SK-N-SH (cell line): ENCODE measurements at regions not wholly inside any gene's neighbourhood (a gene's known extent, or its start where the extent isn't known, plus 50 kb on each side); places are given as distances from the start of the nearest gene placed in this dataset.

Experiments used
- CTCF ChIA-PET: fragments of 300-600, 350-600 bp; formaldehyde crosslinking; extraction: SDS; loops from one replicate; lab custom pipeline; 2021; lab: Yijun Ruan, JAX
- POLR2A ChIA-PET: fragments of 350-600 bp; sonication (Branson Sonifier 250); formaldehyde crosslinking; extraction: SDS; loops from one replicate; lab custom pipeline; 2020; ENCODE audit warnings: antibody characterized with exemption, inconsistent platforms; lab: Yijun Ruan, JAX
- DNase-seq: peaks from one replicate; pipeline ENCODE4 v3.0.0; 2012
- H2AFZ ChIP-seq: fragments of 200-600 bp; sonication (generic); 2 replicates; pipeline ENCODE4 v1.8.1; 2016; ENCODE audit warnings: antibody characterized with exemption, mild to moderate bottlenecking, low read depth
- H3F3A ChIP-seq: fragments of 200-600 bp; sonication (generic); replicated peaks from 2 replicates; pipeline ENCODE3; 2016; ENCODE audit warnings: antibody characterized with exemption, mild to moderate bottlenecking; ENCODE audit not compliant: insufficient read depth
- H3K27ac ChIP-seq, 2 experiments: fragments of 200-500 bp in 1 of 2; fragments of 200-600 bp in 1 of 2; sonication (Bioruptor generic) in 1 of 2; sonication (generic), shearing (Covaris generic) in 1 of 2; 2 replicates each; pipeline versions ENCODE4 v1.5.1 to v1.6.1; 2014 to 2016; ENCODE audit warnings: low read depth in 2 of 2, inconsistent platforms in 1 of 2, low read length in 1 of 2, mild to moderate bottlenecking in 1 of 2, mixed read lengths in 1 of 2
- H3K27me3 ChIP-seq: fragments of 200-600 bp; sonication (generic), shearing (Covaris generic); 2 replicates; pipeline ENCODE4 v1.6.1; 2016; ENCODE audit warnings: mixed run types; ENCODE audit not compliant: insufficient read depth
- H3K36me3 ChIP-seq, 2 experiments: fragments of 200-500 bp in 1 of 2; fragments of 200-600 bp in 1 of 2; sonication (Bioruptor generic) in 1 of 2; sonication (generic) in 1 of 2; replicated peaks in 1 of 2; 2 replicates each; pipeline versions ENCODE3 to v1.5.1; 2014 to 2016; ENCODE audit warnings: low read length in 1 of 2, mild to moderate bottlenecking in 1 of 2; ENCODE audit not compliant: insufficient read depth in 2 of 2, control insufficient read depth in 1 of 2
- H3K4me1 ChIP-seq, 2 experiments: fragments of 200-500 bp in 1 of 2; fragments of 200-600 bp in 1 of 2; sonication (Bioruptor generic) in 1 of 2; sonication (generic), shearing (Covaris generic) in 1 of 2; 2 replicates each; pipeline versions ENCODE4 v1.5.1 to v1.6.1; 2014 to 2016; ENCODE audit warnings: low read depth in 1 of 2, low read length in 1 of 2, mixed run types in 1 of 2; ENCODE audit not compliant: insufficient read depth in 2 of 2, control insufficient read depth in 1 of 2
- H3K4me2 ChIP-seq: fragments of 200-600 bp; sonication (generic), shearing (Covaris generic); 2 replicates; pipeline ENCODE4 v1.6.1; 2017; ENCODE audit warnings: mixed run types
- H3K4me3 ChIP-seq, 2 experiments: fragments of 200-500 bp in 1 of 2; fragments of 200-600 bp in 1 of 2; sonication (Bioruptor generic) in 1 of 2; sonication (generic), shearing (Covaris generic) in 1 of 2; 2 replicates each; pipeline versions ENCODE4 v1.5.1 to v1.8.1; 2014 to 2016; ENCODE audit warnings: low read depth in 2 of 2, inconsistent platforms in 1 of 2, low read length in 1 of 2, mild to moderate bottlenecking in 1 of 2, mixed read lengths in 1 of 2, moderate library complexity in 1 of 2
- H3K79me2 ChIP-seq: fragments of 200-600 bp; sonication (generic); 2 replicates; pipeline ENCODE4 v1.8.1; 2017; ENCODE audit warnings: mild to moderate bottlenecking; ENCODE audit not compliant: insufficient read depth
- H3K9ac ChIP-seq: fragments of 200-600 bp; sonication (generic); 2 replicates; pipeline ENCODE4 v1.6.1; 2017; ENCODE audit warnings: mixed run types
- H3K9me2 ChIP-seq: fragments of 200-600 bp; sonication (generic); 2 replicates; pipeline ENCODE4 v1.6.1; 2017; ENCODE audit warnings: mixed run types
- H3K9me3 ChIP-seq: fragments of 200-600 bp; sonication (generic); 2 replicates; pipeline ENCODE4 v1.6.1; 2017; ENCODE audit warnings: mixed run types, mild to moderate bottlenecking, moderate library complexity
- H4K20me1 ChIP-seq: fragments of 200-600 bp; sonication (generic); 2 replicates; pipeline ENCODE4 v1.6.1; 2017; ENCODE audit warnings: mild to moderate bottlenecking, mixed run types; ENCODE audit not compliant: insufficient read depth
- CHD2 ChIP-seq: fragments of 150-350 bp; IDR thresholded peaks from 2 replicates; pipeline ENCODE4 v1.6.1; 2018; ENCODE audit warnings: low read length; ENCODE audit not compliant: partially characterized antibody
- CTCF ChIP-seq: fragments of 200-600 bp; sonication (generic); IDR thresholded peaks from 2 replicates; pipeline ENCODE4 v1.6.1; 2017; ENCODE audit warnings: antibody characterized with exemption, mild to moderate bottlenecking, moderate library complexity
- EP300 ChIP-seq, 2 experiments: IDR thresholded peaks; 2 replicates each; pipeline versions ENCODE4 v1.4.0 to v1.6.1; 2012; ENCODE audit warnings: borderline replicate concordance in 1 of 2, low read depth in 1 of 2, low read length in 1 of 2
- EZH2phosphoT487 ChIP-seq: fragments of 200-600 bp; sonication (generic); IDR thresholded peaks from 2 replicates; pipeline ENCODE4 v1.6.1; 2017; ENCODE audit warnings: low read depth, mixed run types, mild to moderate bottlenecking, antibody characterized with exemption, moderate library complexity, borderline replicate concordance
- FOSL2 ChIP-seq: IDR thresholded peaks from 2 replicates; pipeline ENCODE4 v1.4.0; 2012; ENCODE audit warnings: low read depth, mild to moderate bottlenecking, moderate library complexity, borderline replicate concordance
- FOXJ3 ChIP-seq: sonication (generic); formaldehyde crosslinking; IDR thresholded peaks from 2 replicates; pipeline ENCODE4 v1.5.1; 2020; ENCODE audit warnings: mild to moderate bottlenecking, missing genetic modification reagents
- FOXM1 ChIP-seq: IDR thresholded peaks from 2 replicates; pipeline ENCODE4 v1.4.0; 2012; ENCODE audit warnings: low read depth, mild to moderate bottlenecking
- GATA2 ChIP-seq: sonication (generic); formaldehyde crosslinking; IDR thresholded peaks from 2 replicates; pipeline ENCODE4 v1.5.0; 2020; ENCODE audit warnings: mild to moderate bottlenecking, missing genetic modification reagents
- MAX ChIP-seq: IDR thresholded peaks from 2 replicates; pipeline ENCODE4 v1.4.0; 2012; ENCODE audit warnings: low read depth
- MEF2A ChIP-seq: IDR thresholded peaks from 2 replicates; pipeline ENCODE4 v1.4.0; 2012; ENCODE audit warnings: low read depth, borderline replicate concordance
- MXI1 ChIP-seq: IDR thresholded peaks from 2 replicates; pipeline ENCODE4 v1.6.1; 2012; ENCODE audit warnings: mild to moderate bottlenecking, low read depth, low read length, improper control_type of control experiment
- NFIC ChIP-seq: IDR thresholded peaks from 2 replicates; pipeline ENCODE4 v1.4.0; 2012; ENCODE audit warnings: borderline replicate concordance
- PBX3 ChIP-seq: IDR thresholded peaks from 2 replicates; pipeline ENCODE4; 2012
- RAD21 ChIP-seq: IDR thresholded peaks from 2 replicates; pipeline ENCODE4 v1.6.1; 2012; ENCODE audit warnings: mild to moderate bottlenecking, low read length
- RXRA ChIP-seq: IDR thresholded peaks from 2 replicates; pipeline ENCODE4 v1.4.0; 2012; ENCODE audit warnings: low read depth, mild to moderate bottlenecking, borderline replicate concordance
- TCF12 ChIP-seq: IDR thresholded peaks from 2 replicates; pipeline ENCODE4 v1.4.0; 2012
- ZBTB33 ChIP-seq: IDR thresholded peaks from 2 replicates; pipeline ENCODE4 v1.4.0; 2012; ENCODE audit warnings: low read depth, borderline replicate concordance
- WGBS: methylation state at CpG from one replicate; pipeline ENCODE4 v1.1.6; 2017; ENCODE audit warnings: low lambda C conversion rate; 5-methylcytosine and 5-hydroxymethylcytosine counted together

GRCh38 chr3:101128001-101128400, 134.8 kb upstream of the ABI3BP start:
- no peaks in the 10 kb centered on the region for H3K9me2 ChIP-seq
- H3K9ac ChIP-seq: no peak overlapping the region
- no peaks in the 10 kb centered on the region for H4K20me1 ChIP-seq
- no peaks in the 10 kb centered on the region for H3K9me3 ChIP-seq
- ChIA-PET POLR2A (no interaction called here), CTCF (interaction anchor here (0.7 to 1.0 kb wide), 2 partner anchors 9 to 46 kb away, joined by 3 read pairs; no protein-coding TSS in a partner anchor)
- no peaks in the 10 kb centered on the region for H3K27me3 ChIP-seq
- no peak overlapping the region for H3K27ac ChIP-seq
- H3K79me2 ChIP-seq: no peaks in the 10 kb centered on the region
- H3F3A ChIP-seq: no peaks in the 10 kb centered on the region
- H3K36me3 ChIP-seq: no peaks in the 10 kb centered on the region
- DNase-seq: no peak
- 72% methylated on average over 1 of the region's 1 CpG for WGBS
- no peak overlapping the region for H3K4me2 ChIP-seq
- no peak overlapping the region for H3K4me3 ChIP-seq
- no peaks in the 10 kb centered on the region; a peak in 2 of 4 replicates for H3K4me1 ChIP-seq
- TF ChIP-seq RAD21 (no peak), MAX (no peak), ZBTB33 (no peak), TCF12 (no peak), RXRA (no peak)
- no peak overlapping the region; the same call in 1 of the 2 replicates for H2AFZ ChIP-seq

- Histone ChIP-seq H3K36me3 (no peaks in the 10 kb centered on the region), H3K27ac (no peak overlapping the region), H4K20me1 (no peaks in the 10 kb centered on the region), H3K79me2 (no peaks in the 10 kb centered on the region), H3K4me2 (no peak overlapping the region), H3K9me2 (no peaks in the 10 kb centered on the region), H3K9me3 (no peaks in the 10 kb centered on the region), H3K27me3 (no peaks in the 10 kb centered on the region), H3K4me3 (no peak overlapping the region), H3K9ac (no peak overlapping the region), H2AFZ (no peak overlapping the region), H3K4me1 (no peaks in the 10 kb centered on the region; a peak in 2 of 4 replicates), H3F3A (no peaks in the 10 kb centered on the region)
- no peak for TF ChIP-seq EP300 (IDR thresholded peaks at IDR 0.05; ENCODE audit: borderline replicate concordance in 1 of 2, low read depth in 1 of 2, low read length in 1 of 2)
- TF ChIP-seq MXI1: no peak
- no peak for TF ChIP-seq CTCF
- no peak for TF ChIP-seq TCF12
- no peak for TF ChIP-seq NFIC
- no peak for TF ChIP-seq GATA2
- no peak for TF ChIP-seq FOXJ3
- TF ChIP-seq MEF2A: no peak
- TF ChIP-seq FOXM1: no peak
- no peak for TF ChIP-seq PBX3
- TF ChIP-seq CHD2: no peak
- no peak for TF ChIP-seq ZBTB33
- TF ChIP-seq EZH2phosphoT487: no peak
- TF ChIP-seq FOSL2: no peak
- no peak for DNase-seq
- ChIA-PET POLR2A (no interaction called here), CTCF (no interaction called here)
- 15% methylated on average over 2 of the region's 2 CpGs for WGBS
Measured at GRCh38 chr3:101124125-101124524, 130.9 kb upstream of the ABI3BP start.
